GM12892 (cell line): ENCODE measurements at regions not wholly inside any gene's neighbourhood (a gene's known extent, or its start where the extent isn't known, plus 50 kb on each side); places are given as distances from the start of the nearest gene placed in this dataset.

Experiments
- POLR2A ChIP-seq: IDR thresholded peaks from 2 replicates; pipeline ENCODE4 v1.6.1; 2011; ENCODE audit warnings: low read depth, low read length, control low read depth
- POLR2AphosphoS5 ChIP-seq: IDR thresholded peaks from 2 replicates; pipeline ENCODE4 v1.6.1; 2011; ENCODE audit warnings: low read depth, low read length, control low read depth
- TAF1 ChIP-seq: IDR thresholded peaks from 2 replicates; pipeline ENCODE4 v1.6.1; 2011; ENCODE audit warnings: low read depth, mild to moderate bottlenecking, control low read depth, low read length, borderline replicate concordance

DNA sequence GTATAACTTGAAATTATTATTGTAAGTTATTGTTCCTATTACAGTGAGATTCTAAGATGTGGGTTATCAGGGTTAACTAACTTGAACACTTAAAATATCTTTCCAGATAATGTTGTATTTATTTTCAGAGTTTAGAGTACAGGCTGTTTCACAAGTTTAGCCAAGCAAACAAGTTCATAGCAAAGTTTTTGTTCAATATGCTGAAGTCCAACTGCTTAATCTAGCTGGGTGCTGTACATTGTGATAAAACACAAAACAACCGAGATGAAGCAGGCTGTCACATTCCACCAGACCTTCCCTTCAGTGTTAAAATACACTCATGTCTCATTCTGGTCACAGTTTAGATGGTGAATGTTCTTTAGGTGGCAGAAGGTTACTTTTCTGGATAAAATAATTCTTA is 148.0 kb upstream of the PCDH20 start:
- no peak for TF ChIP-seq POLR2A
- TF ChIP-seq TAF1 = no peak
- no peak for TF ChIP-seq POLR2AphosphoS5
